Muscle of arm (tissue), 1 donor: ENCODE measurements at regions not wholly inside any gene's neighbourhood (a gene's known extent, or its start where the extent isn't known, plus 50 kb on each side); places are given as distances from the start of the nearest gene placed in this dataset.

Experiments
- DNase-seq: peaks from one replicate; pipeline ENCODE4 v3.0.0-alpha.2; 2013

DNA sequence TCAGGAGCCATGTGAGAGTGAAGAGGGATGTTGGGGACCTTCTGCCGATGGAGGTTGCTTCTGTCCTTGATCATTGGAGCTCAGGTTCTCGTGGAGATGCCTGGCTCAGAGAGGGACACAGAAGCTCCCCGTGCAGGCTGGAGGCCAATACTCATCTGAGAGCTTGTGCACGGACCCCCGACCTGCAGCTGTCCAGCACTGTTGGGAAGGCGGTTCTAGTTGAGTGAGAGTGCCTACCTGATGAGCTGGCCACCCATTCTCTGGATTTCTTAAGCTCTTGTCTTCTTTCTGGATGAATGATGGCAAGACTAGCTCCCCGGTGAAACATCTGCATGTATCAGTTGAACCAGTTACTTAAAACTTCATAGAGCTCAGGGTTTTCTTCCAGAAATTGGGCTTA is 247.6 kb upstream of the MKI67 start:
- DNase-seq: no peak

DNA sequence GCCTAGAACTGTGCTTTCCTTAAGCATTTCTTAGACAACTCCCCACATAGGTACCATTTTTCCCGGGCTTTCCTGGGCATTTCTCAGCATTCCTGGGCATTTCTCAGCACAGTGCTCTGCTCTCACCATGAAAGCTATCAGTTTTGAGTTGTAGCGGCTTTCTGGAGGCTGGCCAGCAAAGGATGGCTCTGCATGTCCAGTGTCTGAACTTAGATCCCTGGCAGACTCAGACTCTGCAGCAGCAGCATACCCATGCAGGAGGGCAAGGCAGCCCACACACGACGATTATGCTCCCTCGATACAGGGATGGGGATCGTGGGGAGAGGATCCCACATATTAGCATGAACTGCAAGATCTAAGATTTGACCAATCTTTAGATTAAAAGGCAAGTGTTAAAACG is 248.9 kb upstream of the MKI67 start:
- DNase-seq: no peak

DNA sequence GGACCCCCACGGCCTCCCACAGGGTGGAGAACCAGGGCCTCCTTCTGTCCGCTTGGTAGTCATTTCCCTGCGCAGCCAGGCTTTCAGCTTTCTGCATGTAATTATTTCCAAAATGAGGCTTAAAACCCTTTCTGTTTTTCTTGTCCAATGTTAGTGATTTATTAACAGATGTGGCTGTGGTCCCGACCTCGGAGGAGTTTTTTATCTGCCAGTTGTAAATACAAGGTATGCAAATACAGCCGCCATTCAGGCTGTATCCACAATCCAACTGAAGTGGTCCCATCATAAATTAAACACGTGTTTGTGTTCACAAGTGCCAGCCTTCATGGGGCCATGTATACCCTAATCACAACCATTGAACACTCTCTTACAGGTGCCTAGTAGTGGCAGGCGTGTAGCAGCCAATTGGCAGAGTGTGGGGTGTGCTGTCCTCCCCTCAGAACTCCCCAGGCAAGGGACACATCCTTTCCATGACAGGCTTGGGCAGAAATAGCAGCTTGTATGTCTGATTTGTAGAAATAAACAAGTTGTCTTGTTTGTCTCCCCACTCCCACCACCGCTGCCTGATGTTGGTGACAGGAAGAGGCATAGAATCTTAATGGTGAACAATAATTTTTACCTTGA is 251.3 kb upstream of the MKI67 start:
- no peak for DNase-seq

- no peak for DNase-seq
Measured at GRCh38 chr10:128377988-128378387, 251.8 kb upstream of the MKI67 start.

DNA sequence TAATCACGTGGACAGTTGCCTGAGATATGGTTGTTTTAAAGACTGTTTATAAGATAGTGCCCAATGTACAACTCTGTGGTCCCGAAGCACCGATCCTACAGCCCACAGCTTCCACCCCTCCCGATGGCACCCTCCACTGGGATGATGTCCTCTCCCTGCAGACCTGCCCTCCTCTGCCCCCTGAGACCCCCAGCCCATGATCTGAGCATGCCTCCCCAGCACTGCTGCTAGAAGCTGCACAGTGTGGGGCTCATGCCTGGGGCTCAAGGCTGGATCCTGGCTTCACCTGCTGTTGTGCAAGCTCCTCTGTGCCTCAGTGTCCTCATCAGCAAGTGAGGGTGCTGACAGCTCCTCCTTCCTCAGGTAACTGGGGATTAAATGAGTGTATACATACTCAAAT is 254.7 kb upstream of the MKI67 start:
- no peak for DNase-seq

GRCh38 chr10:128382225-128382624 is 256.0 kb upstream of the MKI67 start:
- no peak for DNase-seq

DNA sequence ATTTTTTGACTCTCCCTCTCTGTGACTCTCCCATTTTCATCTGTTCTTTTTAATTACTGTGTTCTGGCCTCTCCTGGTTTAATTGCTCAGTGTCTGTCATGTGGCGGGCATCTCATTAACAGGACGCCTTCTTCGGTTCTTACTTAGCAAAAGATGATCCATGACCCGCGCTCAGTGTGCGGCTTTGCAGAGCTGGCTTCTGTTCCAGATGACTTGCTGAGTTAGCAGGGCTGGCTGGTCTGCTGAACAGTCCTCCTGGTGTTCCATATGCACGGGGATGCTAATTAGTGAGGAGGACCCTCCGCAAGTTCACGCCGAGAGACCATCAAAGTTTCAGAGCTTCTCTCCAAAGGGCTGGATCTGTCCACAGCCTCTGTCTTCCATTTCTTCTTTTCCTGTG is 258.6 kb upstream of the MKI67 start:
- DNase-seq: no peak

GRCh38 chr10:128386231-128386630 is 260.0 kb upstream of the MKI67 start:
- no peak for DNase-seq

DNA sequence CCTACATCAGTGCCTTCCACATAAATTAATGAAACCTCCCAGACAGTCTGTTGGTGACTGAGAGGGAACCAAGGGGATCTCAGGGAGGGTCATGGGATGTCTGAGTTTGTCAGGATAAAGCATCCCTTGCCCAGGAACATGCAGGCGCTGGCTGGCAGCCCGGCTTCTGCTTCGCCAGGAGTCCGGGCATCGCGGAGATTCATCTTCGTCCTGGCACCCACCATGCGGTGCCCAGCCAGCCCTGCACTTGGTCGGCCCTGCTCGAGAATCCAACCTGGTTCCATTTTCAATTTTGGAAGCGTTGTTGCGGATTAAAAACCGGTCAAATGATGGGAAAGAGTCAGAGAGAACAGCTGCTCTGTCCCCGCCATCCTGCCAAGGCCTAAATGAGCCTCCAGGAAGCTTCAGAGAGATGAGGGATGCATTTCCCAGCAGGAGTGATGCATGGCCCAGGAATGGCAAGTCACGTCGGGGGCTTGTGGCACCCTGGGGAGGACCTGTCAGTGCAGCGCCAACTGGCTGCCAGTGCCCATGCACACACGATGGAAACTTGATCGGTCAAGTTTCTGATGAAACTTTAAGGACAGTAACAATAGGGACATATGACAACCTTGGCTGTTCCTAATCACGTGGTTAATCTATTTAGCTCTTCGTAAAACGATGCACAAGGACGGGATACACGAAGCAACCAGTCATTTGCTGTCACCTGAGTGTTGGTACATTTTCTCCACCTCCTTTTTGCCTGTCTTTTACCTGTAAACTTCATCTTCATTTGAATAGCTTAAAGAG is 260.8 kb upstream of the MKI67 start:
- no peak for DNase-seq

- DNase-seq: no peak
Measured at GRCh38 chr10:128390596-128390995, 264.4 kb upstream of the MKI67 start.

GRCh38 chr10:128393546-128393945 is 267.3 kb upstream of the MKI67 start:
- DNase-seq: no peak

DNA sequence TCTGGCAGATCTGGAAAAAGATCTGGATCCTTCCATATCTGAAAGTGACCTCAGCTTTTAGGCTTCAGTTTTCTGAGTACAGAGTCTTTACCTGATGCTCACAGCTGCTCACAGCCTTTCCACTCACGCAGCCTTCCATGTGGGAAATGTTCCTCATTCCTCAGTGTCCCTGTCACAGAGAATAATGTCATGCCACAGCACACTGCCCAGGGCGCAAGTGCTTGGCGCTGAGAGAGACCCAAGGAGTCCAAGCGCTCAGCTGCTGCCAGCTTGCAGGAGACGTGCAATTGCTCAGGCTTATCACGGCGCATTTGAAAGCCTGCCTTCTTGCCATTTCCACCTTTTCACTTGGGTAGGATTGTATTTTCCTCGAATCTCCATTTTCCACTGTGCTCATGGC is 271.9 kb upstream of the MKI67 start:
- DNase-seq: no peak

DNA sequence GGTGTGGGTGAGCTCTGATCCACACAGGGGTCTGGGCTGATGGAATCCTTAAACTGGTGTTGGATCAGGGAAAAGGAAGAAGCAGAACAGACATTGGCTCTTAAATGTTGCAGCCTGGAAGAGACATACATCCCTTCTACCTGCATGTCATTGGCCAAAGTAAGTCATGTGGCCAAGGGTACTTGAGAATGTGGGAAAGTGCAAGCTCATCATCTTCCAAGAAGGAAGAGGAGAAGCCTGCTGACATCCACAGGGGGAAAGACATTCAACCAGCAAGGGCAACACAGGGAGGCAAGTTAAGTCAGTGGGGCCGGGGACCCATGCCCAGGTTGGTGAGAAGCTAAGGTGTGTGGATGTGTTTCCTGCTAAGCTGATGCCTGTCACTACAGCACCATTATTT is 272.8 kb upstream of the MKI67 start:
- DNase-seq: no peak

GRCh38 chr10:128400564-128400963 is 274.3 kb upstream of the MKI67 start:
- DNase-seq: no peak

- DNase-seq: no peak
Measured at GRCh38 chr10:128405450-128405849, 279.2 kb upstream of the MKI67 start.

DNA sequence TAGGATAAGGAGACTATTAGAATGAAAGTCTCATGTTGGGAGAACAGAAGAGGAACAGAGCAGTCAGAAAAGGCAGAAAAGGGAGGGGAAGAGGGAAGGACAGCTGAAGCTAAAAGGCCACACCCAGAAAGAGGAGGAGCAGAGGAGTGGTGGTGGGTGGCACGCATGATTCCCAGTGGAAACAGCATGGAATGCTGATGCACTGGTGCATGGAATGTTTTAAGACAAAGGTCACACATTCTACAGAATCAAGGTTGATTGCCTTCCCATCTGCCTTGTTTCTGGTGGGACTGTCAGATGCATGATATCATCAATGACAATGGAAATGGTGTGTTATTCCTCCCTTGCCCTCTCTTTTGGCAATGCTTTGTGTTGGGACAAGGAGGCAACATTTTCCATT is 285.4 kb upstream of the MKI67 start:
- no peak for DNase-seq

GRCh38 chr10:128414568-128414967 is 288.3 kb upstream of the MKI67 start:
- no peak for DNase-seq

- DNase-seq: no peak
Measured at GRCh38 chr10:128416231-128416630, 290.0 kb upstream of the MKI67 start.

DNA sequence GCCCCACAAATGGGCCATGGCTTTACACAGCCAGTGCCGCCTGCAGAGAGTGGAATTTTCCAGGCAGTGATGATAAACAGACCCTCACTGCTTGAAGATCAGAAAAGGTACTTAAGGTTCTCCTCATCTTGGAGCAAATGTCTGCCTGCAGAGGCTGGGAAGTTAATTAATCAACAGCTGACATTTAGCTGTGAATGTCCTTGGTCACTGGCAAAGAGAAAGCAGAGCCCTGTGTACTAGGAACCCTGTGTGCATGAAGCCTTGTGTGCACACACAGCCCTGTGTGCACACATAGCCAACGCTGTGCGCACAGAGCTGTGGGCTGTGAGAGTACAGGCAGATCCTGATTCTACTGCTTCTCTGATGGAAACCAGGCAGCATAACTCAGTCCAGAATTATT is 291.6 kb upstream of the MKI67 start:
- no peak for DNase-seq

- no peak for DNase-seq
Measured at GRCh38 chr10:128418819-128419218, 292.6 kb upstream of the MKI67 start.

DNA sequence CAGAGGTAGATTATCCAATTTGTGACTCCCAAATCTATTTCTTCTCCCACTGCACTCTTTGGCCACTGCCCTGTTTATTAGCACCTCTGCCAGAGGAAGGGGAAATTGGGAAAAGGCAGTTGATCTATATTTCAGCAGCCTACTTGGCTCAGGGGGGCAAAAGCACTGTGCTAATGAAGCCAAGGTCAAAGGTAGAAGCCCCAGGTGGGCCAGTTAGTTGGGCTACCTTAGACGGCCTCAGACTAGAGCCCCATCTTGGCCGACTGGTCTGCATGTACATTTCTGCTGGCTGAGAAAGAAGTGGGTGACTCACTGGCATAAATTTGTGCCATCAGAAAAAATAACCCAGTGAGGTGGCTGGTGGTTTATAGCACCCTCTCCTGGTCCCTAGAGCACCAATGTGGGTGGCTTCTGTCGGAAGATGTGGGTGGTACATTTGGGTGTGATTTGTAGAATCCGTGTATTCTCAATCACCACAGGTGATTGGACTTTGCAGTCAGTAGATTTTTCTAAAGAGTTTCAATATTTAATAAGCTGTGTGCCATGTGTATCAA is 293.3 kb upstream of the MKI67 start:
- DNase-seq: no peak

GRCh38 chr10:128420623-128421022 is 294.4 kb upstream of the MKI67 start:
- no peak for DNase-seq

- DNase-seq: no peak
Measured at GRCh38 chr10:128421371-128422160, 295.3 kb upstream of the MKI67 start.
